PC-3 (cell line): ENCODE measurements at regions not wholly inside any gene's neighbourhood (a gene's known extent, or its start where the extent isn't known, plus 50 kb on each side); places are given as distances from the start of the nearest gene placed in this dataset.
A peak's percentile ranks its signal among the peaks of the same experiment; 100 is the strongest.

Experiments
- ATAC-seq: fragments of 200-7000 bp; cut with Tn5 transposase; 2 replicates; pipeline ENCODE4 v1.9.1; 2020; ENCODE audit warnings: mild to moderate bottlenecking, moderate library complexity
- BruUV-seq: library from RNA; stranded (reverse); fragments of 400-500 nt; replicated peaks from 2 replicates; lab custom pipeline; 2021; lab: Mats Ljungman, UMichigan
- CTCF ChIA-PET: fragments of 300-600 bp; sonication (Branson Sonifier 250); formaldehyde crosslinking; loops from one replicate; lab custom pipeline; 2022; ENCODE audit warnings: antibody characterized with exemption; lab: Charles Lee
- POLR2A ChIA-PET: fragments of 300-600 bp; sonication (Branson Sonifier 250); formaldehyde crosslinking; loops from one replicate; lab custom pipeline; 2022; ENCODE audit warnings: antibody characterized with exemption; ENCODE audit not compliant: unreplicated experiment; lab: Charles Lee
- DNase-seq: peaks from one replicate; pipeline ENCODE4 v3.0.0-alpha.2; 2015
- H2AFZ ChIP-seq: fragments of 300-600 bp; sonication (generic); 2 replicates; pipeline ENCODE4 v1.6.0; 2016; ENCODE audit warnings: antibody characterized with exemption, low read length
- H3F3A ChIP-seq: fragments of 300-600 bp; sonication (generic); one replicate; pipeline ENCODE4 v1.6.0; 2017; ENCODE audit warnings: antibody characterized with exemption, low read length, control low read depth, mild to moderate bottlenecking; ENCODE audit not compliant: unreplicated experiment
- H3K27ac ChIP-seq: fragments of 300-600 bp; sonication (generic); 2 replicates; pipeline ENCODE4 v1.5.1; 2016; ENCODE audit warnings: mild to moderate bottlenecking, low read length
- H3K27me3 ChIP-seq: fragments of 300-600 bp; sonication (generic); 2 replicates; pipeline ENCODE4 v1.6.1; 2016; ENCODE audit warnings: low read length, mixed read lengths
- H3K36me3 ChIP-seq: fragments of 300-600 bp; sonication (generic); 2 replicates; pipeline ENCODE4 v1.6.1; 2016; ENCODE audit warnings: low read depth, mixed run types, low read length, mixed read lengths
- H3K4me1 ChIP-seq: fragments of 300-600 bp; sonication (generic); 2 replicates; pipeline ENCODE4 v1.5.1; 2016; ENCODE audit warnings: low read length; ENCODE audit not compliant: insufficient read depth
- H3K4me2 ChIP-seq: fragments of 300-600 bp; sonication (generic); 2 replicates; pipeline ENCODE4 v1.6.0; 2016; ENCODE audit warnings: low read length
- H3K4me3 ChIP-seq: fragments of 300-600 bp; sonication (generic); 2 replicates; pipeline ENCODE4 v1.5.1; 2016; ENCODE audit warnings: mild to moderate bottlenecking, low read length, mixed read lengths
- H3K79me2 ChIP-seq: fragments of 300-600 bp; sonication (generic); 2 replicates; pipeline ENCODE4 v1.6.1; 2017; ENCODE audit warnings: low read length, mixed read lengths
- H3K9ac ChIP-seq: fragments of 300-600 bp; sonication (generic); 2 replicates; pipeline ENCODE4 v1.6.0; 2016; ENCODE audit warnings: mild to moderate bottlenecking, low read length
- H3K9me2 ChIP-seq: fragments of 300-600 bp; sonication (generic); replicated peaks from 2 replicates; pipeline ENCODE4 v1.6.1; 2016; ENCODE audit warnings: mixed run types, low read length, mixed read lengths
- H3K9me3 ChIP-seq: fragments of 300-600 bp; sonication (generic); 2 replicates; pipeline ENCODE4 v1.6.1; 2016; ENCODE audit warnings: low read length, mixed read lengths
- H4K20me1 ChIP-seq: fragments of 300-600 bp; sonication (generic); 2 replicates; pipeline ENCODE4 v1.6.1; 2016; ENCODE audit warnings: low read length, mixed read lengths
- CTCF ChIP-seq: fragments of 300-600 bp; sonication (generic); conservative IDR thresholded peaks from 2 replicates; pipeline ENCODE4 v1.5.1; 2017; ENCODE audit warnings: antibody characterized with exemption, low read depth, mild to moderate bottlenecking, low read length
- EZH2 ChIP-seq: fragments of 300-600 bp; sonication (generic); IDR thresholded peaks from one replicate; pipeline ENCODE4 v1.6.1; 2017; ENCODE audit warnings: antibody characterized with exemption, mild to moderate bottlenecking, low read length; ENCODE audit not compliant: unreplicated experiment
- EZH2phosphoT487 ChIP-seq: fragments of 300-600 bp; sonication (generic); IDR thresholded peaks from 2 replicates; pipeline ENCODE4 v1.6.1; 2018; ENCODE audit warnings: mild to moderate bottlenecking, antibody characterized with exemption, low read length, borderline replicate concordance
- intact Hi-C: fragments of 100-400 bp; cut with micrococcal nuclease; formaldehyde crosslinking; loops from 2 replicates; pipeline ENCODE4 v1.9.0; 2023

DNA sequence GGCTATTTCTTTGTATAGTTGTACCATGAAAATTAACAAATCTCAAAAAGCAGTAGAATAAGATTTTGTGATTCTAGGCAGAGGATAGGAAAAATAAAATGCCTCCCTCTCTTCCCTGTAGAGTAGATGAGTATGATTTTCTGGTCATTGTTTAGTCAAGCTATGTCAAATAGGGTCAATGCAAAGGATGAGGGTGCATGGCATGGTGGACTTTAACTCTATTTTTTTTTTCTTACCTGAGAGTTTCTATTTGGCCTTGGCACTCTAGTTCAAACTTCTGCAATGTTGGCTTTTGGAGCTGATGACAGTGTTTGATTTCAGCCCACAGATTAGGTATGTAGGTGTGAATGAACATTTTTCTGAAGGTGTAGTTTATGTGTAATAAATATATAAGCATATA is 224.5 kb downstream of the TRIB2 start:
- intact Hi-C loops = no loop called here
- Histone ChIP-seq H3K9me3 (no peaks in the 10 kb centered on the region), H3K9ac (no peak overlapping the region), H3K9me2 (no peaks in the 10 kb centered on the region), H3K4me3 (no peak overlapping the region), H2AFZ (no peak overlapping the region), H3K36me3 (no peaks in the 10 kb centered on the region), H4K20me1 (no peaks in the 10 kb centered on the region), H3K27ac (no peak overlapping the region), H3K27me3 (no peaks in the 10 kb centered on the region), H3F3A (no peaks in the 10 kb centered on the region), H3K79me2 (no peaks in the 10 kb centered on the region), H3K4me1 (no peaks in the 10 kb centered on the region), H3K4me2 (no peak overlapping the region)
- TF ChIP-seq EZH2 (no peak), CTCF (no peak), EZH2phosphoT487 (no peak)
- ChIA-PET CTCF (no interaction called here), POLR2A (no interaction called here)
- DNase-seq (no peak), ATAC-seq (no peak)
- no TSS peak for BruUV-seq

DNA sequence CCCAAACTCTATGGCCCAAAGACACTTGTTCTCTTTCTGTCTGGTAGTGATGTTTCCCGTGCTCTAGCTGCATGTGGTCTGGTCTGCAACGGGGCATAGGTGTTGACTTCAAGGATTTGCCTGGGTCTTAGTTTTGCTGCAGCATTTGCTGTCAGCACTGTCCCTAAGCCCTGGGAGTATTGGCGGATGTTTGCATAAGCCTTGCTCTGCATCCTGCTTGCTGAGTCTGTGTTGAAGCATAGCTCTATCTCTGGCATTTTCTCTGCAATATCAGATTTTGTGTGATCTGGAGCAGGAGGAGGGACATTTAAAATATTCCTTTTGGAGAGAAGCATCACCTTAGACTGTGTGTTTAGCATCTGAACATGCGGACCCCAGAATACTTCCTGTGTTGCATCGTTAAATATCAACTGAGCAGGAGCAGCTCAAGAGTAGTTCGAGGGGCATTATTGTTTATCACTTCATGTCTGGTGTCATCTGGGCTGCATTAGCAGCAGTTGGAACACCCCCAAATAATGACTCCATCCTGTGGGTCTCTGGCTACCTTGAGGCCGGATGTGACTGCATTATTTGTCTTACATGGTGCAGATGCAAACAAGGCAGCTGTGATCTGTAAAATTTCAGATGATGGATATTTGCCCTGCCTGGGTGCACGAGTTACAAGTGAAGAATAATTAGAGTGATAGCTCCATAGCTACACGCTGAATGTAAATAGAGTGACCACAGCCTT is 231.7 kb downstream of the TRIB2 start:
- no peaks in the 10 kb centered on the region for H3F3A ChIP-seq
- no peaks in the 10 kb centered on the region for H3K27me3 ChIP-seq
- H3K9ac ChIP-seq = 0 out of 2 replicates have a peak overlapping the region, but pooled peaks have one; percentile 5
- ChIA-PET POLR2A (no interaction called here), CTCF (no interaction called here)
- H4K20me1 ChIP-seq = no peaks in the 10 kb centered on the region
- no peak overlapping the region for H3K4me3 ChIP-seq
- H2AFZ ChIP-seq = peak overlapping the region; percentile 29; the same call in 1 of the 2 replicates
- BruUV-seq = no TSS peak
- peak overlapping the region; percentile 42 for H3K27ac ChIP-seq
- peak; percentile 63 for DNase-seq
- H3K4me1 ChIP-seq = peaks cover 30% of the 10 kb centered on the region
- intact Hi-C loops = no loop called here
- H3K79me2 ChIP-seq = no peaks in the 10 kb centered on the region
- no peaks in the 10 kb centered on the region for H3K36me3 ChIP-seq
- H3K9me3 ChIP-seq = no peaks in the 10 kb centered on the region
- no peak for TF ChIP-seq EZH2
- no peak for TF ChIP-seq CTCF
- no peak for TF ChIP-seq EZH2phosphoT487
- no peaks in the 10 kb centered on the region for H3K9me2 ChIP-seq
- peak overlapping the region; percentile 44 for H3K4me2 ChIP-seq
- peak; percentile 87 for ATAC-seq

DNA sequence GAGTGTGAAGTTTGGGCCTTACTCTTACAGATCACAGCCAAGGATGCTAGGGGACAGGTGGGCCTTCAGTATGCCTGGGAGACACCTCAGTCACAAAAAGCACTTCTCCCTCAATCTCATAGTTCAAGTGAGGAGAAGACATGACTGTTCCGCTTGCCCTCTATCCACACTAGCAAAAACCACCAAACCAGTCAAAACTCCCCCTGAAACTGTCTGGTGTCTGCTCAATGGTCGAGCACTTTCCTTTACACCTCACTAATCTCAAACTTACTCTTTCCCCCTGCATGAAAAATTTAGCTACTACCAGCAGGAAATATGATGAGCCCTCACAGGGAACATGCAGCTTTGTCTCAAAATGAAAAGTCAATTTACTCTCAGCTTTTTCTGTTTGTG is 232.2 kb downstream of the TRIB2 start:
- peak overlapping the region; percentile 42 for H3K27ac ChIP-seq
- no peaks in the 10 kb centered on the region for H3F3A ChIP-seq
- ChIA-PET POLR2A (no interaction called here), CTCF (no interaction called here)
- peaks cover 30% of the 10 kb centered on the region for H3K4me1 ChIP-seq
- BruUV-seq = no TSS peak
- no peaks in the 10 kb centered on the region for H3K9me3 ChIP-seq
- DNase-seq = no peak
- intact Hi-C loops = no loop called here
- no peaks in the 10 kb centered on the region for H3K36me3 ChIP-seq
- H4K20me1 ChIP-seq = no peaks in the 10 kb centered on the region
- no peak overlapping the region for H2AFZ ChIP-seq
- no peak for ATAC-seq
- H3K9ac ChIP-seq = 0 out of 2 replicates have a peak overlapping the region, but pooled peaks have one; percentile 5
- H3K4me2 ChIP-seq = peak overlapping the region; percentile 44; the same call in 1 of the 2 replicates
- H3K4me3 ChIP-seq = no peak overlapping the region
- H3K9me2 ChIP-seq = no peaks in the 10 kb centered on the region
- no peaks in the 10 kb centered on the region for H3K27me3 ChIP-seq
- TF ChIP-seq CTCF (no peak), EZH2phosphoT487 (no peak), EZH2 (no peak)
- no peaks in the 10 kb centered on the region for H3K79me2 ChIP-seq
